Natural killer cell (primary cell): ENCODE measurements at regions not wholly inside any gene's neighbourhood (a gene's known extent, or its start where the extent isn't known, plus 50 kb on each side); places are given as distances from the start of the nearest gene placed in this dataset.

ENCODE experiments used
- ATAC-seq, 3 donors: fragments of 150-1000 bp in 2 of 3; fragments of 200-7000 bp in 1 of 3; cut with Tn5 transposase; 1 replicate in 1 of 3; 2 replicates in 2 of 3; pipeline ENCODE4 v1.10.0; 2021; ENCODE audit warnings: mild to moderate bottlenecking in 2 of 3, moderate library complexity in 2 of 3
- DNase-seq, 2 donors: peaks; one replicate each; pipeline versions ENCODE4 v3.0.0 to v3.0.0-alpha.2; 2013 to 2021; ENCODE audit warnings: mixed read lengths in 1 of 2
- H3K27ac ChIP-seq: one replicate; pipeline ENCODE4 v1.5.1; 2013; ENCODE audit warnings: mild to moderate bottlenecking, low read length
- H3K27me3 ChIP-seq: one replicate; pipeline ENCODE4 v1.6.1; 2013; ENCODE audit warnings: low read length; ENCODE audit not compliant: control insufficient read depth, insufficient read depth
- H3K36me3 ChIP-seq: one replicate; pipeline ENCODE4 v1.6.1; 2013; ENCODE audit warnings: low read length; ENCODE audit not compliant: control insufficient read depth, insufficient read depth
- H3K4me1 ChIP-seq: one replicate; pipeline ENCODE4 v1.6.1; 2013; ENCODE audit warnings: low read length; ENCODE audit not compliant: control insufficient read depth, insufficient read depth
- H3K4me3 ChIP-seq: one replicate; pipeline ENCODE4 v1.5.1; 2013; ENCODE audit warnings: low read length
- H3K9me3 ChIP-seq: one replicate; pipeline ENCODE4 v1.6.1; 2013; ENCODE audit warnings: low read length; ENCODE audit not compliant: control insufficient read depth, insufficient read depth
- H3K27ac Mint-ChIP-seq, 2 donors: one replicate each; pipeline ENCODE4 v1.8.0; 2022; ENCODE audit warnings: mild to moderate bottlenecking in 2 of 2, mixed read lengths in 2 of 2, moderate library complexity in 1 of 2
- H3K27me3 Mint-ChIP-seq, 2 donors: one replicate each; pipeline ENCODE4 v1.8.0; 2022; ENCODE audit warnings: low read depth in 2 of 2, mixed read lengths in 2 of 2
- H3K36me3 Mint-ChIP-seq: one replicate; pipeline ENCODE4 v1.8.0; 2022; ENCODE audit warnings: mixed read lengths
- H3K4me1 Mint-ChIP-seq, 2 donors: one replicate each; pipeline ENCODE4 v1.8.0; 2022; ENCODE audit warnings: mixed read lengths in 2 of 2
- H3K4me3 Mint-ChIP-seq: one replicate; pipeline ENCODE4 v1.8.0; 2022; ENCODE audit warnings: mild to moderate bottlenecking, moderate library complexity, mixed read lengths
- H3K9me3 Mint-ChIP-seq, 2 donors: one replicate each; pipeline ENCODE4 v1.8.0; 2022; ENCODE audit warnings: mixed read lengths in 2 of 2
- CTCF ChIP-seq: fragments of 200-600 bp; IDR thresholded peaks from one replicate; pipeline ENCODE4 v1.8.0; 2022; ENCODE audit warnings: antibody characterized with exemption
- WGBS: methylation state at CpG from one replicate; pipeline ENCODE4 v1.1.7; 2013; ENCODE audit warnings: missing lambda C conversion rate; ENCODE audit not compliant: insufficient coverage; 5-methylcytosine and 5-hydroxymethylcytosine counted together
- intact Hi-C: fragments of 100-400 bp; cut with micrococcal nuclease; formaldehyde crosslinking; loops from one replicate; pipeline ENCODE4 v1.14.2; 2022

GRCh38 chrX:87736576-87736975 lies 219.0 kb downstream of the KLHL4 start:
- peaks cover 2 to 6% of the 10 kb centered on the region in 2 donors for H3K9me3 Mint-ChIP-seq
- H3K27me3 ChIP-seq, result no peaks in the 10 kb centered on the region
- H3K27ac Mint-ChIP-seq, result no peak overlapping the region
- intact Hi-C loops, result no loop called here
- no peaks in the 10 kb centered on the region for H3K4me1 ChIP-seq
- DNase-seq, result no peak
- H3K36me3 ChIP-seq, result no peaks in the 10 kb centered on the region
- WGBS, result no CpG with 5 or more reads among the region's 2 CpGs
- H3K36me3 Mint-ChIP-seq, result no peaks in the 10 kb centered on the region
- TF ChIP-seq CTCF, result no peak
- no peaks in the 10 kb centered on the region for H3K27me3 Mint-ChIP-seq
- H3K4me1 Mint-ChIP-seq, result no peaks in the 10 kb centered on the region
- ATAC-seq, result no peak
- no peak overlapping the region for H3K27ac ChIP-seq
- H3K9me3 ChIP-seq, result no peaks in the 10 kb centered on the region
- H3K4me3 Mint-ChIP-seq, result no peak overlapping the region
- no peak overlapping the region for H3K4me3 ChIP-seq

- TF ChIP-seq CTCF, result no peak
- H3K4me1 ChIP-seq, result no peaks in the 10 kb centered on the region
- Mint-ChIP-seq H3K36me3 (no peaks in the 10 kb centered on the region), H3K4me1 (no peaks in the 10 kb centered on the region), H3K27me3 (no peaks in the 10 kb centered on the region), H3K4me3 (no peak overlapping the region), H3K9me3 (no peaks in the 10 kb centered on the region), H3K27ac (no peak overlapping the region)
- no peaks in the 10 kb centered on the region for H3K9me3 ChIP-seq
- intact Hi-C loops, result no loop called here
- no peaks in the 10 kb centered on the region for H3K36me3 ChIP-seq
- no CpG with 5 or more reads among the region's 1 CpG for WGBS
- no peak for ATAC-seq
- DNase-seq, result no peak
- no peak overlapping the region for H3K27ac ChIP-seq
- H3K4me3 ChIP-seq, result no peak overlapping the region
- no peaks in the 10 kb centered on the region for H3K27me3 ChIP-seq
Observed at GRCh38 chrX:87744391-87744790, 226.8 kb downstream of the KLHL4 start.

DNA sequence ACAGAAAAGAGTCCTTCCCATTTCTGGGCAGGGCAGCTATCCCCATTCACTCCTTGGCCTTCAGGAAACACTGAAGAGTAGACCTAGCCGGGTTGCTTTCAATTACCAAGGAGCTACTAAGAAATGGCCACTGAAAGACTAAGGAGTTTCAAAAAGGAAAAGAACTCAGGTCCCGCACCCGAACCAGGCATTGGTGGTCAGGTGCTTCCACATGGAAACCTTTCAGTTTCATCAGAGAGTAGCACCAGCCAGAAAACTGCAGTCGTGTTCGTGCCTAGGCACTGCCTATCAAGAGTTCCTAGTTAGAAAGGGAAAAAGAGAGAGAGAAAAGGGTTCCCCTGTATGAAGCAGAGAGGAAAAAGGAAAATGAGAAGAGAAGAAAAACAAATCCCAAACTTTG lies 237.9 kb downstream of the KLHL4 start:
- Mint-ChIP-seq H3K4me3 (no peak overlapping the region), H3K36me3 (no peaks in the 10 kb centered on the region), H3K4me1 (no peaks in the 10 kb centered on the region), H3K27ac (no peak overlapping the region), H3K9me3 (peaks cover 7 to 20% of the 10 kb centered on the region in 2 donors), H3K27me3 (no peaks in the 10 kb centered on the region)
- H3K36me3 ChIP-seq, result no peaks in the 10 kb centered on the region
- H3K4me3 ChIP-seq, result no peak overlapping the region
- intact Hi-C loops, result no loop called here
- DNase-seq (no peak), ATAC-seq (no peak)
- H3K27me3 ChIP-seq, result no peaks in the 10 kb centered on the region
- H3K4me1 ChIP-seq, result no peaks in the 10 kb centered on the region
- 91% methylated on average over 5 of the region's 5 CpGs for WGBS
- H3K9me3 ChIP-seq, result peaks cover 3% of the 10 kb centered on the region
- TF ChIP-seq CTCF, result no peak
- H3K27ac ChIP-seq, result no peak overlapping the region

DNA sequence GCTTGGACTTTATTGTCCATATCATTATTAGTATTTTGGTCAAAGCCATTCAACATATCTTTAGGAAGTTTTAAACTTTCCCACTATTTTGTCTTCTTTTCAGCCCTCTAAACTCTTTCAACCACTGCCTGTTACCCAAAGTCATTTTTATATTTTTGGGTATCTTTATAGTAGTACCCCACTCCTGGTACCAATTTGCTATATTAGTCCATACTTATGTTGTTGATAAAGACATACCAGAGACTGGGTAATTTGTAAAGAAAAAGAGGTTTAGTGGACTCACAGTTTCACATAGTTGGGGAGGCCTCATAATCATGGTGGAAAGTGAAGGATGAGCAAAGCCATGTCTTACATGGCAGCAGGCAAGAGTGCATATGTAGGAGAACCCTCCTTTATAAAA lies 271.4 kb downstream of the KLHL4 start:
- Mint-ChIP-seq H3K9me3 (peaks cover 2 to 3% of the 10 kb centered on the region in 2 donors), H3K27ac (no peak overlapping the region), H3K27me3 (no peaks in the 10 kb centered on the region), H3K36me3 (peaks cover 6% of the 10 kb centered on the region), H3K4me3 (no peak overlapping the region), H3K4me1 (no peaks in the 10 kb centered on the region)
- no peaks in the 10 kb centered on the region for H3K4me1 ChIP-seq
- H3K4me3 ChIP-seq, result no peak overlapping the region
- no peaks in the 10 kb centered on the region for H3K9me3 ChIP-seq
- DNase-seq, result no peak
- no peaks in the 10 kb centered on the region for H3K36me3 ChIP-seq
- H3K27me3 ChIP-seq, result no peaks in the 10 kb centered on the region
- TF ChIP-seq CTCF, result no peak
- intact Hi-C loops, result no loop called here
- no peak for ATAC-seq
- no peak overlapping the region for H3K27ac ChIP-seq
